ENCODE measurements at regions not wholly inside any gene's neighbourhood (a gene's known extent, or its start where the extent isn't known, plus 50 kb on each side); places are given as distances from the start of the nearest gene placed in this dataset.

- peaks cover 5% of the 10 kb centered on the region for H3K36me3 Mint-ChIP-seq (ENCODE audit: insufficient read depth, unreplicated experiment)
- intact Hi-C loops (cut with micrococcal nuclease; ENCODE audit: unreplicated experiment) = loop anchor here (5.0 kb wide), 1 partner anchor 81 kb away; no protein-coding TSS in a partner anchor
- CTCF ChIA-PET = interaction anchor here (0.5 to 1.0 kb wide), 5 partner anchors 16 to 265 kb away, joined by 3 to 6 read pairs (median 3); no protein-coding TSS in a partner anchor
- DNase-seq = peak; percentile 73
- no peaks in the 10 kb centered on the region for H3K9me3 Mint-ChIP-seq (ENCODE audit: low read depth, unreplicated experiment)
- H3K27me3 Mint-ChIP-seq (ENCODE audit: unreplicated experiment) = no peaks in the 10 kb centered on the region
- peaks cover 45% of the 10 kb centered on the region for H3K4me1 Mint-ChIP-seq (ENCODE audit: low read depth, unreplicated experiment)
- no peak for TF ChIP-seq CTCF (IDR thresholded peaks at IDR 0.05; ENCODE audit: unreplicated experiment)
- no TSS peak for BruUV-seq (replicated peaks)
- peak overlapping the region; percentile 72 for H3K27ac Mint-ChIP-seq (ENCODE audit: unreplicated experiment)
- peak overlapping the region; percentile 17 for H3K4me3 Mint-ChIP-seq (ENCODE audit: low read depth, unreplicated experiment)
Observed at GRCh38 chr5:124580925-124581737, 165.3 kb downstream of the ZNF608 start.

GRCh38 chr5:124580512-124580911, 165.9 kb downstream of the ZNF608 start:
- Mint-ChIP-seq H3K27me3 (ENCODE audit: unreplicated experiment) (no peaks in the 10 kb centered on the region), H3K4me3 (ENCODE audit: low read depth, unreplicated experiment) (peak overlapping the region; percentile 17), H3K36me3 (ENCODE audit: insufficient read depth, unreplicated experiment) (peaks cover 5% of the 10 kb centered on the region), H3K9me3 (ENCODE audit: low read depth, unreplicated experiment) (no peaks in the 10 kb centered on the region), H3K4me1 (ENCODE audit: low read depth, unreplicated experiment) (peaks cover 41% of the 10 kb centered on the region), H3K27ac (ENCODE audit: unreplicated experiment) (peak overlapping the region; percentile 72)
- CTCF ChIA-PET = interaction anchor here (1.0 kb wide), 3 partner anchors 16 to 79 kb away, joined by 3 to 6 read pairs (median 3); no protein-coding TSS in a partner anchor
- no peak for TF ChIP-seq CTCF (IDR thresholded peaks at IDR 0.05; ENCODE audit: unreplicated experiment)
- DNase-seq = no peak
- BruUV-seq (replicated peaks) = no TSS peak
- intact Hi-C loops (cut with micrococcal nuclease; ENCODE audit: unreplicated experiment) = loop anchor here (5.0 kb wide), 1 partner anchor 82 kb away; no protein-coding TSS in a partner anchor

- intact Hi-C loops (cut with micrococcal nuclease; ENCODE audit: unreplicated experiment) = no loop called here
- CTCF ChIA-PET = interaction anchor here (1.4 kb wide), 1 partner anchor 30 kb away, joined by 3 read pairs; no protein-coding TSS in a partner anchor
- Mint-ChIP-seq H3K4me1 (ENCODE audit: low read depth, unreplicated experiment) (peaks cover 11% of the 10 kb centered on the region), H3K27ac (ENCODE audit: unreplicated experiment) (no peak overlapping the region), H3K9me3 (ENCODE audit: low read depth, unreplicated experiment) (no peaks in the 10 kb centered on the region), H3K27me3 (ENCODE audit: unreplicated experiment) (no peaks in the 10 kb centered on the region), H3K4me3 (ENCODE audit: low read depth, unreplicated experiment) (no peak overlapping the region), H3K36me3 (ENCODE audit: insufficient read depth, unreplicated experiment) (peaks cover 5% of the 10 kb centered on the region)
- DNase-seq = no peak
- no peak for TF ChIP-seq CTCF (IDR thresholded peaks at IDR 0.05; ENCODE audit: unreplicated experiment)
- no TSS peak for BruUV-seq (replicated peaks)
Observed at GRCh38 chr5:124576848-124577409, 169.5 kb downstream of the ZNF608 start.

DNA sequence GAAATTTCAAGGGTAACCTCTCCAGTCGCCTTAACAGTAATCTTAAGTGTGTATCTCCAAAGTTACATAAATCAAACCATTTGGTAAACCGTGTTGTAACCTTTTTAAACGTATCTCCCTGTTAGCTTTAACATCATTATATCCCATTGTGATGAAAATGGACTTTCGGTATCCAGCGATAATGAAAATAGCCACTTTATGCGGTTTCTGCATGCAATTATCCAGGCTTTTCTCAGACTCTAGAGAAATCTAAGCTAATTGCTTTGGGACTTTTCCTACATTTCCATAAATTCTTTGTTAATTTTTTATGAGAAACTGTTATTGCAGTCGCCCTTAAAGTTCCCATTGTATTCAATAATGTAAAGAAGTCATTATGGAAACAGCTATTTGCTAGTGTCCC, 170.7 kb downstream of the ZNF608 start:
- no peaks in the 10 kb centered on the region for H3K9me3 Mint-ChIP-seq (ENCODE audit: low read depth, unreplicated experiment)
- CTCF ChIA-PET = interaction anchor here (1.4 kb wide), 1 partner anchor 29 kb away, joined by 3 read pairs; no protein-coding TSS in a partner anchor
- no peaks in the 10 kb centered on the region for H3K36me3 Mint-ChIP-seq (ENCODE audit: insufficient read depth, unreplicated experiment)
- no peak for TF ChIP-seq CTCF (IDR thresholded peaks at IDR 0.05; ENCODE audit: unreplicated experiment)
- DNase-seq = no peak
- H3K27ac Mint-ChIP-seq (ENCODE audit: unreplicated experiment) = no peak overlapping the region
- no peaks in the 10 kb centered on the region for H3K4me1 Mint-ChIP-seq (ENCODE audit: low read depth, unreplicated experiment)
- BruUV-seq (replicated peaks) = no TSS peak
- no peak overlapping the region for H3K4me3 Mint-ChIP-seq (ENCODE audit: low read depth, unreplicated experiment)
- intact Hi-C loops (cut with micrococcal nuclease; ENCODE audit: unreplicated experiment) = no loop called here
- H3K27me3 Mint-ChIP-seq (ENCODE audit: unreplicated experiment) = no peaks in the 10 kb centered on the region
